ENCODE measurements at regions not wholly inside any gene's neighbourhood (a gene's known extent, or its start where the extent isn't known, plus 50 kb on each side); places are given as distances from the start of the nearest gene placed in this dataset.

GRCh38 chr6:3654898-3655297 is 96.6 kb downstream of the PXDC1 start:
- Histone ChIP-seq H3K9ac (ENCODE audit: low read depth, low read length) (no peak overlapping the region), H3K27me3 (ENCODE audit: control insufficient read depth, insufficient read depth, low read length) (peaks cover 6% of the 10 kb centered on the region), H3K9me3 (replicated peaks; ENCODE audit: low read length) (no peaks in the 10 kb centered on the region), H3K36me3 (ENCODE audit: insufficient read depth, low read length) (no peaks in the 10 kb centered on the region), H3K4me2 (ENCODE audit: low read length) (no peak overlapping the region), H3K4me1 (ENCODE audit: control insufficient read depth, insufficient read depth, low read length) (no peaks in the 10 kb centered on the region), H3K4me3 (ENCODE audit: low read length) (no peak overlapping the region)

GRCh38 chr6:3654436-3654835 is 97.1 kb downstream of the PXDC1 start:
- no peaks in the 10 kb centered on the region for H3K9me3 ChIP-seq (replicated peaks; ENCODE audit: low read length)
- no peak overlapping the region for H3K9ac ChIP-seq (ENCODE audit: low read depth, low read length)
- H3K4me3 ChIP-seq (ENCODE audit: low read length), result no peak overlapping the region
- peaks cover 6% of the 10 kb centered on the region for H3K27me3 ChIP-seq (ENCODE audit: control insufficient read depth, insufficient read depth, low read length)
- no peak overlapping the region for H3K4me2 ChIP-seq (ENCODE audit: low read length)
- no peaks in the 10 kb centered on the region for H3K4me1 ChIP-seq (ENCODE audit: control insufficient read depth, insufficient read depth, low read length)
- no peaks in the 10 kb centered on the region for H3K36me3 ChIP-seq (ENCODE audit: insufficient read depth, low read length)

- Histone ChIP-seq H3K4me3 (ENCODE audit: low read length) (no peak overlapping the region), H3K9ac (ENCODE audit: low read depth, low read length) (no peak overlapping the region), H3K4me2 (ENCODE audit: low read length) (no peak overlapping the region), H3K9me3 (replicated peaks; ENCODE audit: low read length) (no peaks in the 10 kb centered on the region), H3K36me3 (ENCODE audit: insufficient read depth, low read length) (no peaks in the 10 kb centered on the region), H3K4me1 (ENCODE audit: control insufficient read depth, insufficient read depth, low read length) (no peaks in the 10 kb centered on the region), H3K27me3 (ENCODE audit: control insufficient read depth, insufficient read depth, low read length) (peaks cover 6% of the 10 kb centered on the region)
Observed at GRCh38 chr6:3653528-3654070, 97.9 kb downstream of the PXDC1 start.

- no peaks in the 10 kb centered on the region for H3K4me1 ChIP-seq (ENCODE audit: control insufficient read depth, insufficient read depth, low read length)
- no peaks in the 10 kb centered on the region for H3K9me3 ChIP-seq (replicated peaks; ENCODE audit: low read length)
- no peak overlapping the region for H3K4me2 ChIP-seq (ENCODE audit: low read length)
- H3K36me3 ChIP-seq (ENCODE audit: insufficient read depth, low read length), result no peaks in the 10 kb centered on the region
- H3K27me3 ChIP-seq (ENCODE audit: control insufficient read depth, insufficient read depth, low read length), result peaks cover 6% of the 10 kb centered on the region
- H3K9ac ChIP-seq (ENCODE audit: low read depth, low read length), result no peak overlapping the region
- H3K4me3 ChIP-seq (ENCODE audit: low read length), result no peak overlapping the region
Observed at GRCh38 chr6:3651698-3652229, 99.7 kb downstream of the PXDC1 start.

GRCh38 chr6:3650959-3651697 is 100.4 kb downstream of the PXDC1 start:
- H3K36me3 ChIP-seq (ENCODE audit: insufficient read depth, low read length), result no peaks in the 10 kb centered on the region
- no peak overlapping the region for H3K9ac ChIP-seq (ENCODE audit: low read depth, low read length)
- H3K4me2 ChIP-seq (ENCODE audit: low read length), result no peak overlapping the region
- H3K9me3 ChIP-seq (replicated peaks; ENCODE audit: low read length), result no peaks in the 10 kb centered on the region
- no peaks in the 10 kb centered on the region for H3K4me1 ChIP-seq (ENCODE audit: control insufficient read depth, insufficient read depth, low read length)
- peaks cover 6% of the 10 kb centered on the region for H3K27me3 ChIP-seq (ENCODE audit: control insufficient read depth, insufficient read depth, low read length)
- H3K4me3 ChIP-seq (ENCODE audit: low read length), result no peak overlapping the region

- Histone ChIP-seq H3K9ac (ENCODE audit: low read depth, low read length) (no peak overlapping the region), H3K36me3 (ENCODE audit: insufficient read depth, low read length) (no peaks in the 10 kb centered on the region), H3K4me3 (ENCODE audit: low read length) (no peak overlapping the region), H3K4me2 (ENCODE audit: low read length) (no peak overlapping the region), H3K27me3 (ENCODE audit: control insufficient read depth, insufficient read depth, low read length) (peaks cover 6% of the 10 kb centered on the region), H3K4me1 (ENCODE audit: control insufficient read depth, insufficient read depth, low read length) (no peaks in the 10 kb centered on the region), H3K9me3 (replicated peaks; ENCODE audit: low read length) (no peaks in the 10 kb centered on the region)
Observed at GRCh38 chr6:3650076-3650958, 101.2 kb downstream of the PXDC1 start.

GRCh38 chr6:3648724-3649123 is 102.8 kb downstream of the PXDC1 start:
- peaks cover 12% of the 10 kb centered on the region for H3K27me3 ChIP-seq (ENCODE audit: control insufficient read depth, insufficient read depth, low read length)
- no peak overlapping the region for H3K4me2 ChIP-seq (ENCODE audit: low read length)
- no peaks in the 10 kb centered on the region for H3K9me3 ChIP-seq (replicated peaks; ENCODE audit: low read length)
- no peak overlapping the region for H3K9ac ChIP-seq (ENCODE audit: low read depth, low read length)
- no peaks in the 10 kb centered on the region for H3K36me3 ChIP-seq (ENCODE audit: insufficient read depth, low read length)
- H3K4me3 ChIP-seq (ENCODE audit: low read length), result no peak overlapping the region
- H3K4me1 ChIP-seq (ENCODE audit: control insufficient read depth, insufficient read depth, low read length), result no peaks in the 10 kb centered on the region

- Histone ChIP-seq H3K9ac (ENCODE audit: low read depth, low read length) (no peak overlapping the region), H3K9me3 (replicated peaks; ENCODE audit: low read length) (no peaks in the 10 kb centered on the region), H3K27me3 (ENCODE audit: control insufficient read depth, insufficient read depth, low read length) (peaks cover 9% of the 10 kb centered on the region), H3K36me3 (ENCODE audit: insufficient read depth, low read length) (no peaks in the 10 kb centered on the region), H3K4me3 (ENCODE audit: low read length) (no peak overlapping the region), H3K4me1 (ENCODE audit: control insufficient read depth, insufficient read depth, low read length) (no peaks in the 10 kb centered on the region), H3K4me2 (ENCODE audit: low read length) (no peak overlapping the region)
Observed at GRCh38 chr6:3646616-3647362, 104.7 kb downstream of the PXDC1 start.

- Histone ChIP-seq H3K36me3 (ENCODE audit: insufficient read depth, low read length) (no peaks in the 10 kb centered on the region), H3K9ac (ENCODE audit: low read depth, low read length) (no peak overlapping the region), H3K9me3 (replicated peaks; ENCODE audit: low read length) (no peaks in the 10 kb centered on the region), H3K27me3 (ENCODE audit: control insufficient read depth, insufficient read depth, low read length) (peaks cover 6% of the 10 kb centered on the region), H3K4me2 (ENCODE audit: low read length) (no peak overlapping the region), H3K4me1 (ENCODE audit: control insufficient read depth, insufficient read depth, low read length) (no peaks in the 10 kb centered on the region), H3K4me3 (ENCODE audit: low read length) (no peak overlapping the region)
Observed at GRCh38 chr6:3644739-3645012, 106.8 kb downstream of the PXDC1 start.

- Histone ChIP-seq H3K4me2 (ENCODE audit: low read length) (no peak overlapping the region), H3K27me3 (ENCODE audit: control insufficient read depth, insufficient read depth, low read length) (peaks cover 6% of the 10 kb centered on the region), H3K9me3 (replicated peaks; ENCODE audit: low read length) (no peaks in the 10 kb centered on the region), H3K36me3 (ENCODE audit: insufficient read depth, low read length) (no peaks in the 10 kb centered on the region), H3K4me3 (ENCODE audit: low read length) (no peak overlapping the region), H3K9ac (ENCODE audit: low read depth, low read length) (no peak overlapping the region), H3K4me1 (ENCODE audit: control insufficient read depth, insufficient read depth, low read length) (no peaks in the 10 kb centered on the region)
Observed at GRCh38 chr6:3643921-3644738, 107.4 kb downstream of the PXDC1 start.
